D721Med (cell line): ENCODE measurements at regions not wholly inside any gene's neighbourhood (a gene's known extent, or its start where the extent isn't known, plus 50 kb on each side); places are given as distances from the start of the nearest gene placed in this dataset.

ENCODE experiments used
- DNase-seq: peaks from one replicate; pipeline ENCODE4 v3.0.0; 2011; ENCODE audit warnings: low spot score; ENCODE audit not compliant: insufficient read length
- FAIRE-seq: peaks from 2 replicates; lab custom pipeline; 2011; peaks lifted over from hg19 to GRCh38; lab: Jason Lieb, UNC
- TF ChIP-seq, protein P1 (sequence below): IDR thresholded peaks from 2 replicates; pipeline ENCODE4 v1.5.1; 2012; ENCODE audit warnings: mild to moderate bottlenecking, control low read depth; ENCODE audit not compliant: insufficient read depth; ENCODE audit errors: missing control alignments

- FAIRE-seq (no peak), DNase-seq (no peak)
- TF ChIP-seq, protein P1, sequence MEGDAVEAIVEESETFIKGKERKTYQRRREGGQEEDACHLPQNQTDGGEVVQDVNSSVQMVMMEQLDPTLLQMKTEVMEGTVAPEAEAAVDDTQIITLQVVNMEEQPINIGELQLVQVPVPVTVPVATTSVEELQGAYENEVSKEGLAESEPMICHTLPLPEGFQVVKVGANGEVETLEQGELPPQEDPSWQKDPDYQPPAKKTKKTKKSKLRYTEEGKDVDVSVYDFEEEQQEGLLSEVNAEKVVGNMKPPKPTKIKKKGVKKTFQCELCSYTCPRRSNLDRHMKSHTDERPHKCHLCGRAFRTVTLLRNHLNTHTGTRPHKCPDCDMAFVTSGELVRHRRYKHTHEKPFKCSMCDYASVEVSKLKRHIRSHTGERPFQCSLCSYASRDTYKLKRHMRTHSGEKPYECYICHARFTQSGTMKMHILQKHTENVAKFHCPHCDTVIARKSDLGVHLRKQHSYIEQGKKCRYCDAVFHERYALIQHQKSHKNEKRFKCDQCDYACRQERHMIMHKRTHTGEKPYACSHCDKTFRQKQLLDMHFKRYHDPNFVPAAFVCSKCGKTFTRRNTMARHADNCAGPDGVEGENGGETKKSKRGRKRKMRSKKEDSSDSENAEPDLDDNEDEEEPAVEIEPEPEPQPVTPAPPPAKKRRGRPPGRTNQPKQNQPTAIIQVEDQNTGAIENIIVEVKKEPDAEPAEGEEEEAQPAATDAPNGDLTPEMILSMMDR, result no peak
Measured at GRCh38 chr6:169081248-169081647, 172.4 kb downstream of the THBS2 start.

DNA sequence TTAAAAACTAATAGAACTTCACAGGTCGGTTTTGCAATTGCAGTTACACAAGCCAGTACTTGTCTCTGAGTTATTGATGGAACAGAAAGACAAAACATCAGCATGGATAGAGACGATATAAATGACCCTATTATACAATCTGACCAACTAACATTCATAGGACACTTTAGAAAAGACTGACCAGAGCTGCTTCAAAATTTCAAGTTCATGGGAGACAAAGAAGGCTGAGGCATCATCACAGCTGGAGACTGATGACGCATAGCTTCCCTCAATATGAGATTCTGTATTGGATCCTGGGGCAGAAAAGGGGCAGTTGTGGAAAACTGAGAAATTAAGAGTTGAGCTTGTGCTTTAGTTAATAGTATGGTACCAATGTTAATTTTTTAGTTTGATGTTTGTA lies 174.0 kb downstream of the THBS2 start:
- DNase-seq (no peak), FAIRE-seq (no peak)

GRCh38 chr6:169078399-169079145 lies 175.1 kb downstream of the THBS2 start:
- TF ChIP-seq, protein P1, result no peak
- DNase-seq (no peak), FAIRE-seq (no peak)

More for the DNA sequence above, 174.0 kb downstream of the THBS2 start:
- TF ChIP-seq, protein P1, result no peak

- no peak for FAIRE-seq
- TF ChIP-seq, protein P1, result no peak
- no peak for DNase-seq
Measured at GRCh38 chr6:169075915-169076654, 177.6 kb downstream of the THBS2 start.

- DNase-seq (no peak), FAIRE-seq (no peak)
- TF ChIP-seq, protein P1, result no peak
Measured at GRCh38 chr6:169075211-169075914, 178.3 kb downstream of the THBS2 start.

DNA sequence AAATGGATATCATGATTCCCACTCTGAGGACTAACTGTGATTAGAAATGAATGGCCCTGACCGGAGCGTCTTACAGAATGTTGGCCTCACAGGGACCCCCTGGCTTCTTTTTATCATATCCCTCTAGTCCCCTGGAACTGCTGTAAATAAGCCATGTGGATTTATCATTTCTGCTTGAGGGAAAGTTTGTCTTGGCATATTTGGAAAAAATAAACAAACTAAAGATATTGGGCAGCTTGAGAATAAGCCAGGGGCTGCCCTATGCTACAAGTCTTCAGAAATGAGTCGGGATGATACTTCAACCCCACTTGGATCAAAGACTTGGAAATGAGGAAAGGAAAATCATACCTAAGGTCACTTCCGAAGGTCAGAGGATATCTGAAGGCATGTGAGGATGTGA lies 179.1 kb downstream of the THBS2 start:
- FAIRE-seq (no peak), DNase-seq (no peak)
- TF ChIP-seq, protein P1, result no peak

- DNase-seq, result no peak
- TF ChIP-seq, protein P1, result no peak
- no peak for FAIRE-seq
Measured at GRCh38 chr6:169073311-169073710, 180.3 kb downstream of the THBS2 start.
